ENCODE measurements at regions not wholly inside any gene's neighbourhood (a gene's known extent, or its start where the extent isn't known, plus 50 kb on each side); places are given as distances from the start of the nearest gene placed in this dataset.

DNA sequence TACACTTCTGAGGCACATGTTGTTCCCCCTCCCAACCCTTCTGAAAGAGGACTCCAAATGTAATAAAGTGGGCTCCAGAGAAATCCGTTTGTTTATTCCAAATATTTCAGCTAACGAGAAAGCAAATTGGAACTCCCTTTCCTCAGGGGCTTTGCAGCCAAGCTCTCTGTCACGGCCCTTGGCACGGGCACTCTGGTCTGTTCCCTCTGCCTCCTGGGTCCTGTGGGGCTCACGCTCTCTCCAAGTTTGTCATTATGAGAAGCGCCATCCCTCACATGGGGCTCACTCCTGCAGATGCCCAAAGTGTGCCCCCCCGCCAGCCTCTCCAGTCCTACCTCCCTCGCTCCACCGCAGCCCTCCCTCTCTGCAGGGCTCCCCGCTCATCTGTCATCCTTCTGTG is 125.4 kb upstream of the POU2AF2 start:
- in situ Hi-C loops (cut with MboI), result no loop called here
- intact Hi-C loops (cut with micrococcal nuclease; ENCODE audit: unreplicated experiment), result no loop called here
- BruUV-seq (replicated peaks), result no TSS peak
- Histone ChIP-seq H3K27me3 (replicated peaks in 1 of 2; ENCODE audit: control insufficient read depth in 2 of 2, insufficient read depth in 2 of 2, low read length in 1 of 2) (no peaks in the 10 kb centered on the region; a peak in 1 of 4 replicates), H3K4me2 (ENCODE audit: control insufficient read depth, insufficient read depth) (no peak overlapping the region), H3K79me2 (ENCODE audit: control insufficient read depth, insufficient read depth, low read length) (no peaks in the 10 kb centered on the region), H4K20me1 (ENCODE audit: control insufficient read depth, insufficient read depth) (no peaks in the 10 kb centered on the region), H3K4me3 (no peak overlapping the region), H3K4me1 (ENCODE audit: control insufficient read depth, insufficient read depth, low read length) (no peaks in the 10 kb centered on the region), H3K9me3 (replicated peaks; ENCODE audit: control insufficient read depth, insufficient read depth, low read length) (no peaks in the 10 kb centered on the region), H3K36me3 (ENCODE audit: control insufficient read depth in 2 of 2, insufficient read depth in 2 of 2, low read length in 1 of 2) (no peaks in the 10 kb centered on the region), H2AFZ (ENCODE audit: control insufficient read depth, low read depth, low read length) (no peak overlapping the region), H3K9ac (ENCODE audit: control insufficient read depth, insufficient read depth, low read length) (no peak overlapping the region), H3K27ac (ENCODE audit: control insufficient read depth, insufficient read depth) (no peak overlapping the region)
- ChIA-PET CTCF (interaction anchor here (1.1 kb wide), 1 partner anchor 23 kb away, joined by 6 read pairs; no protein-coding TSS in a partner anchor), POLR2A (no interaction called here), RAD21 (ENCODE audit: unreplicated experiment) (no interaction called here), SMC1A (ENCODE audit: uncharacterized antibody, unreplicated experiment) (no interaction called here)
- WGBS (ENCODE audit: insufficient coverage, insufficient replicate concordance, low lambda C conversion rate, missing lambda C conversion rate), result 49% methylated on average over 10 of the region's 10 CpGs
- DNase-seq (ENCODE audit: low read depth, low spot score) (no peak), FAIRE-seq (no peak), ATAC-seq (no peak)
- TF ChIP-seq IKZF1 (conservative IDR thresholded peaks at IDR 0.05) (no peak), POLR2A (IDR thresholded peaks at IDR 0.05; ENCODE audit: low read depth, low read length) (no peak), SMARCA5 (IDR thresholded peaks at IDR 0.05) (no peak), NFYA (IDR thresholded peaks at IDR 0.05; ENCODE audit: borderline replicate concordance, low read depth, low read length) (no peak), KAT2A (conservative IDR thresholded peaks at IDR 0.05; ENCODE audit: control insufficient read depth, low read depth, low read length) (no peak), MEF2B (IDR thresholded peaks at IDR 0.05; ENCODE audit: partially characterized antibody, poor library complexity, severe bottlenecking) (no peak), KDM1A (IDR thresholded peaks at IDR 0.05; ENCODE audit: borderline replicate concordance) (no peak), ETV6 (conservative IDR thresholded peaks at IDR 0.05 in 1 of 2, IDR thresholded peaks at IDR 0.05 in 1 of 2; ENCODE audit: borderline replicate concordance in 1 of 2, low read depth in 1 of 2) (no peak), NFIC (IDR thresholded peaks at IDR 0.05; ENCODE audit: low read depth, low read length) (no peak), STAT3 (IDR thresholded peaks at IDR 0.05; ENCODE audit: low read depth, low read length) (no peak), SMC3 (IDR thresholded peaks at IDR 0.05; ENCODE audit: borderline replicate concordance, low read length) (no peak), PAX8 (IDR thresholded peaks at IDR 0.05) (no peak)
- TF ChIP-seq, protein P1, sequence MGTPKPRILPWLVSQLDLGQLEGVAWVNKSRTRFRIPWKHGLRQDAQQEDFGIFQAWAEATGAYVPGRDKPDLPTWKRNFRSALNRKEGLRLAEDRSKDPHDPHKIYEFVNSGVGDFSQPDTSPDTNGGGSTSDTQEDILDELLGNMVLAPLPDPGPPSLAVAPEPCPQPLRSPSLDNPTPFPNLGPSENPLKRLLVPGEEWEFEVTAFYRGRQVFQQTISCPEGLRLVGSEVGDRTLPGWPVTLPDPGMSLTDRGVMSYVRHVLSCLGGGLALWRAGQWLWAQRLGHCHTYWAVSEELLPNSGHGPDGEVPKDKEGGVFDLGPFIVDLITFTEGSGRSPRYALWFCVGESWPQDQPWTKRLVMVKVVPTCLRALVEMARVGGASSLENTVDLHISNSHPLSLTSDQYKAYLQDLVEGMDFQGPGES (IDR thresholded peaks at IDR 0.05), result no peak
- TF ChIP-seq, protein P2, sequence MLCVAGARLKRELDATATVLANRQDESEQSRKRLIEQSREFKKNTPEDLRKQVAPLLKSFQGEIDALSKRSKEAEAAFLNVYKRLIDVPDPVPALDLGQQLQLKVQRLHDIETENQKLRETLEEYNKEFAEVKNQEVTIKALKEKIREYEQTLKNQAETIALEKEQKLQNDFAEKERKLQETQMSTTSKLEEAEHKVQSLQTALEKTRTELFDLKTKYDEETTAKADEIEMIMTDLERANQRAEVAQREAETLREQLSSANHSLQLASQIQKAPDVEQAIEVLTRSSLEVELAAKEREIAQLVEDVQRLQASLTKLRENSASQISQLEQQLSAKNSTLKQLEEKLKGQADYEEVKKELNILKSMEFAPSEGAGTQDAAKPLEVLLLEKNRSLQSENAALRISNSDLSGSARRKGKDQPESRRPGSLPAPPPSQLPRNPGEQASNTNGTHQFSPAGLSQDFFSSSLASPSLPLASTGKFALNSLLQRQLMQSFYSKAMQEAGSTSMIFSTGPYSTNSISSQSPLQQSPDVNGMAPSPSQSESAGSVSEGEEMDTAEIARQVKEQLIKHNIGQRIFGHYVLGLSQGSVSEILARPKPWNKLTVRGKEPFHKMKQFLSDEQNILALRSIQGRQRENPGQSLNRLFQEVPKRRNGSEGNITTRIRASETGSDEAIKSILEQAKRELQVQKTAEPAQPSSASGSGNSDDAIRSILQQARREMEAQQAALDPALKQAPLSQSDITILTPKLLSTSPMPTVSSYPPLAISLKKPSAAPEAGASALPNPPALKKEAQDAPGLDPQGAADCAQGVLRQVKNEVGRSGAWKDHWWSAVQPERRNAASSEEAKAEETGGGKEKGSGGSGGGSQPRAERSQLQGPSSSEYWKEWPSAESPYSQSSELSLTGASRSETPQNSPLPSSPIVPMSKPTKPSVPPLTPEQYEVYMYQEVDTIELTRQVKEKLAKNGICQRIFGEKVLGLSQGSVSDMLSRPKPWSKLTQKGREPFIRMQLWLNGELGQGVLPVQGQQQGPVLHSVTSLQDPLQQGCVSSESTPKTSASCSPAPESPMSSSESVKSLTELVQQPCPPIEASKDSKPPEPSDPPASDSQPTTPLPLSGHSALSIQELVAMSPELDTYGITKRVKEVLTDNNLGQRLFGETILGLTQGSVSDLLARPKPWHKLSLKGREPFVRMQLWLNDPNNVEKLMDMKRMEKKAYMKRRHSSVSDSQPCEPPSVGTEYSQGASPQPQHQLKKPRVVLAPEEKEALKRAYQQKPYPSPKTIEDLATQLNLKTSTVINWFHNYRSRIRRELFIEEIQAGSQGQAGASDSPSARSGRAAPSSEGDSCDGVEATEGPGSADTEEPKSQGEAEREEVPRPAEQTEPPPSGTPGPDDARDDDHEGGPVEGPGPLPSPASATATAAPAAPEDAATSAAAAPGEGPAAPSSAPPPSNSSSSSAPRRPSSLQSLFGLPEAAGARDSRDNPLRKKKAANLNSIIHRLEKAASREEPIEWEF (IDR thresholded peaks at IDR 0.05; ENCODE audit: insufficient replicate concordance, low read depth, low read length), result no peak
- TF ChIP-seq, protein P3, sequence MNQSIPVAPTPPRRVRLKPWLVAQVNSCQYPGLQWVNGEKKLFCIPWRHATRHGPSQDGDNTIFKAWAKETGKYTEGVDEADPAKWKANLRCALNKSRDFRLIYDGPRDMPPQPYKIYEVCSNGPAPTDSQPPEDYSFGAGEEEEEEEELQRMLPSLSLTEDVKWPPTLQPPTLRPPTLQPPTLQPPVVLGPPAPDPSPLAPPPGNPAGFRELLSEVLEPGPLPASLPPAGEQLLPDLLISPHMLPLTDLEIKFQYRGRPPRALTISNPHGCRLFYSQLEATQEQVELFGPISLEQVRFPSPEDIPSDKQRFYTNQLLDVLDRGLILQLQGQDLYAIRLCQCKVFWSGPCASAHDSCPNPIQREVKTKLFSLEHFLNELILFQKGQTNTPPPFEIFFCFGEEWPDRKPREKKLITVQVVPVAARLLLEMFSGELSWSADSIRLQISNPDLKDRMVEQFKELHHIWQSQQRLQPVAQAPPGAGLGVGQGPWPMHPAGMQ (IDR thresholded peaks at IDR 0.05; ENCODE audit: borderline replicate concordance), result no peak
- TF ChIP-seq, protein P4, sequence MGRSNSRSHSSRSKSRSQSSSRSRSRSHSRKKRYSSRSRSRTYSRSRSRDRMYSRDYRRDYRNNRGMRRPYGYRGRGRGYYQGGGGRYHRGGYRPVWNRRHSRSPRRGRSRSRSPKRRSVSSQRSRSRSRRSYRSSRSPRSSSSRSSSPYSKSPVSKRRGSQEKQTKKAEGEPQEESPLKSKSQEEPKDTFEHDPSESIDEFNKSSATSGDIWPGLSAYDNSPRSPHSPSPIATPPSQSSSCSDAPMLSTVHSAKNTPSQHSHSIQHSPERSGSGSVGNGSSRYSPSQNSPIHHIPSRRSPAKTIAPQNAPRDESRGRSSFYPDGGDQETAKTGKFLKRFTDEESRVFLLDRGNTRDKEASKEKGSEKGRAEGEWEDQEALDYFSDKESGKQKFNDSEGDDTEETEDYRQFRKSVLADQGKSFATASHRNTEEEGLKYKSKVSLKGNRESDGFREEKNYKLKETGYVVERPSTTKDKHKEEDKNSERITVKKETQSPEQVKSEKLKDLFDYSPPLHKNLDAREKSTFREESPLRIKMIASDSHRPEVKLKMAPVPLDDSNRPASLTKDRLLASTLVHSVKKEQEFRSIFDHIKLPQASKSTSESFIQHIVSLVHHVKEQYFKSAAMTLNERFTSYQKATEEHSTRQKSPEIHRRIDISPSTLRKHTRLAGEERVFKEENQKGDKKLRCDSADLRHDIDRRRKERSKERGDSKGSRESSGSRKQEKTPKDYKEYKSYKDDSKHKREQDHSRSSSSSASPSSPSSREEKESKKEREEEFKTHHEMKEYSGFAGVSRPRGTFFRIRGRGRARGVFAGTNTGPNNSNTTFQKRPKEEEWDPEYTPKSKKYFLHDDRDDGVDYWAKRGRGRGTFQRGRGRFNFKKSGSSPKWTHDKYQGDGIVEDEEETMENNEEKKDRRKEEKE (IDR thresholded peaks at IDR 0.05), result no peak

All from GM12878 (cell line).